Activated CD4-positive, alpha-beta T cell treated with anti-CD3 and anti-CD28 coated beads for 36 hours (primary cell): ENCODE measurements at regions not wholly inside any gene's neighbourhood (a gene's known extent, or its start where the extent isn't known, plus 50 kb on each side); places are given as distances from the start of the nearest gene placed in this dataset.

Experiments
- ATAC-seq: fragments of 200-7000 bp; cut with Tn5 transposase; one replicate; pipeline ENCODE4 v1.10.0; 2021; ENCODE audit warnings: mild to moderate bottlenecking, moderate library complexity
- CTCF ChIA-PET: fragments of 350-600 bp; sonication (Branson Sonifier 250); formaldehyde crosslinking; loops from one replicate; lab custom pipeline; 2021; ENCODE audit warnings: antibody characterized with exemption; lab: Charles Lee
- POLR2A ChIA-PET: fragments of 350-600 bp; sonication (Branson Sonifier 250); formaldehyde crosslinking; loops from one replicate; lab custom pipeline; 2021; ENCODE audit warnings: antibody characterized with exemption, inconsistent platforms; lab: Charles Lee
- DNase-seq: peaks from one replicate; pipeline ENCODE4 v3.0.0-alpha.2; 2020
- H3K27ac Mint-ChIP-seq: one replicate; pipeline ENCODE4 v1.8.0; 2021; ENCODE audit warnings: mixed read lengths
- H3K27me3 Mint-ChIP-seq: one replicate; pipeline ENCODE4 v1.8.0; 2021; ENCODE audit warnings: mixed read lengths
- H3K36me3 Mint-ChIP-seq: one replicate; pipeline ENCODE4 v1.8.0; 2021; ENCODE audit warnings: low read depth, mixed read lengths
- H3K4me1 Mint-ChIP-seq: one replicate; pipeline ENCODE4 v1.8.0; 2021; ENCODE audit warnings: mixed read lengths
- H3K4me3 Mint-ChIP-seq: one replicate; pipeline ENCODE4 v1.8.0; 2021; ENCODE audit warnings: mild to moderate bottlenecking, moderate library complexity, mixed read lengths
- H3K9me3 Mint-ChIP-seq: one replicate; pipeline ENCODE4 v1.8.0; 2021; ENCODE audit warnings: low read depth, mixed read lengths
- intact Hi-C, 2 experiments: fragments of 100-400 bp; cut with DNase I in 1 of 2; cut with micrococcal nuclease in 1 of 2; formaldehyde crosslinking; loops; one replicate each; pipeline versions ENCODE4 v1.14.2 to v1.15.1; 2022 to 2024; cut with DNase I, micrococcal nuclease

DNA sequence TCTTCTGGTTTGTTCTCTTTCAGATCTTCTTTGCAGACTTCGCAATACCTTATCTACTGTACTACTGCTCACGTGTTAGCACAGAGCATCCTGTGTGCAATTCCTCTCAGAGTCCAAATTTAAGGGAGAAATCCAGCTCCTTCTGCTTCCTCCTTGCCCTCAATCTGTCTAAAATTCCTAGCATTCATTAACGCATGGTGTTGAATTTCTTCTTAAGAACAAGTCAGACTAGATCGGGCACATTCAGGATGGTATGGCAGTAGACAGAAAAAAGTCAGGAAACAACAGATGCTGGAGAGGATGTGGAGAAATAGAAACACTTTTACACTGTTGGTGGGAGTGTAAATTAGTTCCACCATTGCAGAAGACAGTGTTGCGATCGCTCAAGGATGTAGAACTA, 206.1 kb upstream of the CDH7 start:
- Mint-ChIP-seq H3K36me3 (no peaks in the 10 kb centered on the region), H3K4me1 (no peaks in the 10 kb centered on the region), H3K27me3 (no peaks in the 10 kb centered on the region), H3K27ac (no peak overlapping the region), H3K4me3 (no peak overlapping the region), H3K9me3 (peaks cover 11% of the 10 kb centered on the region)
- ATAC-seq (no peak), DNase-seq (no peak)
- CTCF ChIA-PET: no interaction called here
- intact Hi-C loops: no loop called here
- POLR2A ChIA-PET: no interaction called here

GRCh38 chr18:65527879-65528633, 222.8 kb upstream of the CDH7 start:
- H3K36me3 Mint-ChIP-seq: no peaks in the 10 kb centered on the region
- POLR2A ChIA-PET: no interaction called here
- no peak overlapping the region for H3K27ac Mint-ChIP-seq

DNA sequence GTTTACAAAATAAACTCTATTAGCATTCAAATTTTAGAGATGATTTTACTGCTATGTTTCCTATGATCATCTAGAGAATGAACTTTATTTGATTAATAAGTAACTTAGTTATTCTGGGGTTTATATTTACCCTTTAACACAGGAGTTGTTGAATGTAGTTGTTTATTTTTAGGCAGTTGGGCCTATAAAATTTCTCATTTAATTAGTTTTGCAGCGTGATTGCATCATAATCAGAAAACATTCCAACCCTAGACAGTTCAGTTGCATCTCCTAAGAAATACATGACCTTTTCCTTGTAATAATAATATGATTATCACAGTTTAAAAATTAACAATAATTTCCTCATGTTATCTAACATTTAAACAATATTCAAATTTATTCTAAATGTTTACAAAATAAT, 224.7 kb upstream of the CDH7 start:
- DNase-seq: no peak
- H3K27me3 Mint-ChIP-seq: no peaks in the 10 kb centered on the region
- H3K9me3 Mint-ChIP-seq: peaks cover 2% of the 10 kb centered on the region
- no peaks in the 10 kb centered on the region for H3K36me3 Mint-ChIP-seq
- no peak overlapping the region for H3K27ac Mint-ChIP-seq
- ChIA-PET CTCF (no interaction called here), POLR2A (no interaction called here)
- intact Hi-C loops: no loop called here
- H3K4me1 Mint-ChIP-seq: no peaks in the 10 kb centered on the region
- no peak overlapping the region for H3K4me3 Mint-ChIP-seq
- no peak for ATAC-seq

More at GRCh38 chr18:65527879-65528633, 222.8 kb upstream of the CDH7 start:
- H3K27me3 Mint-ChIP-seq: no peaks in the 10 kb centered on the region
- H3K4me1 Mint-ChIP-seq: no peaks in the 10 kb centered on the region
- H3K9me3 Mint-ChIP-seq: peaks cover 7% of the 10 kb centered on the region
- intact Hi-C loops: no loop called here
- CTCF ChIA-PET: no interaction called here
- H3K4me3 Mint-ChIP-seq: no peak overlapping the region
- no peak for DNase-seq
- no peak for ATAC-seq

GRCh38 chr18:65523461-65523860, 227.4 kb upstream of the CDH7 start:
- intact Hi-C loops: no loop called here
- CTCF ChIA-PET: no interaction called here
- Mint-ChIP-seq H3K27ac (no peak overlapping the region), H3K9me3 (peaks cover 3% of the 10 kb centered on the region), H3K27me3 (no peaks in the 10 kb centered on the region), H3K4me3 (no peak overlapping the region), H3K36me3 (no peaks in the 10 kb centered on the region), H3K4me1 (no peaks in the 10 kb centered on the region)
- ATAC-seq: no peak
- POLR2A ChIA-PET: no interaction called here
- DNase-seq: no peak

DNA sequence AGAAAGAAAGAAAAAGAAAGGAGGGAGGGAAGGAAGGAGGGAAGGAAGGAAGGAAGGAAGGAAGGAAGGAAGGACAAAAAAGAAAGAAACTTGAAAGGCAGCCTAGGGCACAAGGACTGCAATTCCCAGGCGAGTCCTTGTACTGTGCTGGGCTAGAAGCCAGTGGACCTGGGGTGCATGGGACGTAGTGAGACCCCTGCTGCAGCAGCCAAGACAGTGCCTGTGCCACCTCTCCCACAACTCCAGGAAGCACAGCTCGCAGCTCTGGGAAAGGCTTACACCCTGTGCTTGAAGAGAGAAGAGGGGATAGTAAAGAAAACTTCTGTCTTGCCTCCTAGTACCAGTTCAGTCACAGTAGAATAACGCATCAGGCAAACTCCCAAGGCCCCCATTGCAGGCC, 227.9 kb upstream of the CDH7 start:
- no peaks in the 10 kb centered on the region for H3K36me3 Mint-ChIP-seq
- DNase-seq (no peak), ATAC-seq (no peak)
- ChIA-PET POLR2A (no interaction called here), CTCF (no interaction called here)
- H3K4me1 Mint-ChIP-seq: no peaks in the 10 kb centered on the region
- H3K9me3 Mint-ChIP-seq: peaks cover 3% of the 10 kb centered on the region
- no peak overlapping the region for H3K4me3 Mint-ChIP-seq
- no peaks in the 10 kb centered on the region for H3K27me3 Mint-ChIP-seq
- H3K27ac Mint-ChIP-seq: no peak overlapping the region
- intact Hi-C loops: no loop called here

DNA sequence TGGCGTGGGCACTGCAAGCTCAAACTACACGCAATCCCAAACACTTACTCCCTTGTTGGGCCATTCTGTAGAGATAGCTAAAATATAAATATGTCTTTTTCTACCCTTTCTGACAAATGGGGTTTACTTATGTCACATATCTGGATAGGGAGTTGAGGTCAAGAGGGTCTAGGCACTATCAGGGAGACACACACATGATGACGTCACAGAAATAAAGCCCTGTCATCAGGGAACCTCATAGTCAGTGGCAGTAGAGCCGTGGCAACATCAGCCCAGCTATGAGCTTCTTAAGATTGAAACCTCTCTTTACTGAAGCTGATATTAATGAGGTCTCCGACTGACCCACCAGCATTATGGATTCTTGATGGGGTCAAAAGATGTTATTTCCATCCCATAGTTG, 234.6 kb upstream of the CDH7 start:
- intact Hi-C loops: no loop called here
- Mint-ChIP-seq H3K4me1 (no peaks in the 10 kb centered on the region), H3K27ac (no peak overlapping the region), H3K4me3 (no peak overlapping the region), H3K27me3 (no peaks in the 10 kb centered on the region), H3K9me3 (peaks cover 3% of the 10 kb centered on the region), H3K36me3 (no peaks in the 10 kb centered on the region)
- no peak for ATAC-seq
- no peak for DNase-seq
- ChIA-PET CTCF (interaction anchor here (0.7 kb wide), 1 partner anchor 271 kb away, joined by 4 read pairs; no protein-coding TSS in a partner anchor), POLR2A (no interaction called here)

DNA sequence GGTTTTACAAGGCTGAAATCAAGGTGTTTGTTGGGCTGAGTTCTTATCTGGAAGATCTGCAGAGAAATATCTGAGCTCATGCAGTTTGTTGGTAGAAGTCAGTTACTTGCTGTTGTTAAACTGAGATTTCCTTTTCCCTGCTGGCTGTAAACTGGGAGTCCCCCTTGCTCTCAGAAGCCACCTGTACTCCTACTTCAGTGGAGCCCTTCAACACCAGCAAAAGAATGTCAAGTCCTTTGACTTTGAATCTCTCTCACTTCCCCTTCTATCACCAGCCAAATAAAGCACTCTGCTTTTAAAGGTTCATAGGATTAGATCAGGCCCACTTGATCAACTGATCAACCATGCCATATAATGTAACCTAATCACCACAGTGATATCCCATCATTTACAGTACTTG, 252.2 kb upstream of the CDH7 start:
- no peak for ATAC-seq
- no peaks in the 10 kb centered on the region for H3K4me1 Mint-ChIP-seq
- H3K36me3 Mint-ChIP-seq: no peaks in the 10 kb centered on the region
- H3K27ac Mint-ChIP-seq: no peak overlapping the region
- ChIA-PET CTCF (no interaction called here), POLR2A (no interaction called here)
- intact Hi-C loops: loop anchor here in 1 of 2 experiments (5.0 kb wide), 1 partner anchor 1354 kb away; no protein-coding TSS in a partner anchor
- H3K27me3 Mint-ChIP-seq: no peaks in the 10 kb centered on the region
- H3K4me3 Mint-ChIP-seq: no peak overlapping the region
- DNase-seq: no peak
- peaks cover 4% of the 10 kb centered on the region for H3K9me3 Mint-ChIP-seq

GRCh38 chr18:65487569-65487968, 263.2 kb upstream of the CDH7 start:
- Mint-ChIP-seq H3K4me3 (no peak overlapping the region), H3K27ac (no peak overlapping the region), H3K36me3 (no peaks in the 10 kb centered on the region), H3K27me3 (no peaks in the 10 kb centered on the region), H3K4me1 (no peaks in the 10 kb centered on the region), H3K9me3 (peaks cover 3% of the 10 kb centered on the region)
- ATAC-seq (no peak), DNase-seq (no peak)
- intact Hi-C loops: no loop called here
- CTCF ChIA-PET: no interaction called here
- POLR2A ChIA-PET: no interaction called here

DNA sequence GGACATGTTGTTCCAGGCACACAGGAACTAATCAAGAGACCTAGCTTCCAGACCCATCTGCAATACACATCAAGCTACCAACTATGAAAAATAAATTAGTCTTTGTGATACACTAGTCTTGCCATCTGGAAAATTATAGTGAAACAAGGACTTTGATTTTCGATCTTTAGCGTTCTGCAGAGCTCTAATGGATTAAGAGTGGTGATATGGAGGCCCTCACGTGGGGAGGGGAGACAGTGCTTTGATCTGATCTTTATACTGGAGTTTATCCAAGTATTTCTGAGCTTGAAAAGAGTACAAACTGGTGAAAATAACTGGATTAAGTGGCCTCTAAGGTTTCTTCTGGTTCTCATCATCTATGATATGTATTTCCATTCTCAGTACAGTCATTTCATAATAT, 273.4 kb upstream of the CDH7 start:
- Mint-ChIP-seq H3K9me3 (no peaks in the 10 kb centered on the region), H3K36me3 (no peaks in the 10 kb centered on the region), H3K4me3 (no peak overlapping the region), H3K27ac (no peak overlapping the region), H3K4me1 (no peaks in the 10 kb centered on the region), H3K27me3 (no peaks in the 10 kb centered on the region)
- ChIA-PET POLR2A (no interaction called here), CTCF (interaction anchor here (0.6 to 1.1 kb wide), 2 partner anchors 10 to 808 kb away, joined by 3 to 4 read pairs; no protein-coding TSS in a partner anchor)
- ATAC-seq (no peak), DNase-seq (no peak)
- intact Hi-C loops: no loop called here

- no peaks in the 10 kb centered on the region for H3K4me1 Mint-ChIP-seq
- intact Hi-C loops: no loop called here
- H3K27me3 Mint-ChIP-seq: no peaks in the 10 kb centered on the region
- H3K36me3 Mint-ChIP-seq: no peaks in the 10 kb centered on the region
- peaks cover 3% of the 10 kb centered on the region for H3K9me3 Mint-ChIP-seq
- DNase-seq (no peak), ATAC-seq (no peak)
- no peak overlapping the region for H3K27ac Mint-ChIP-seq
- no peak overlapping the region for H3K4me3 Mint-ChIP-seq
- POLR2A ChIA-PET: no interaction called here
- CTCF ChIA-PET: no interaction called here
These were observed 281.9 kb upstream of the CDH7 start for GRCh38 chr18:65468881-65469280.

GRCh38 chr18:65464361-65464760, 286.5 kb upstream of the CDH7 start:
- CTCF ChIA-PET: no interaction called here
- DNase-seq: no peak
- Mint-ChIP-seq H3K4me1 (no peaks in the 10 kb centered on the region), H3K27ac (no peak overlapping the region), H3K36me3 (no peaks in the 10 kb centered on the region), H3K4me3 (no peak overlapping the region), H3K27me3 (no peaks in the 10 kb centered on the region), H3K9me3 (peaks cover 5% of the 10 kb centered on the region)
- intact Hi-C loops: no loop called here
- POLR2A ChIA-PET: no interaction called here
- no peak for ATAC-seq

- intact Hi-C loops: no loop called here
- ChIA-PET POLR2A (no interaction called here), CTCF (no interaction called here)
These were observed 291.1 kb upstream of the CDH7 start for GRCh38 chr18:65459741-65460140.

More at GRCh38 chr18:65459741-65460140, 291.1 kb upstream of the CDH7 start:
- Mint-ChIP-seq H3K27me3 (no peaks in the 10 kb centered on the region), H3K4me1 (no peaks in the 10 kb centered on the region), H3K36me3 (no peaks in the 10 kb centered on the region), H3K9me3 (peaks cover 2% of the 10 kb centered on the region), H3K4me3 (no peak overlapping the region), H3K27ac (no peak overlapping the region)
- DNase-seq (no peak), ATAC-seq (no peak)
